GM18505 (cell line): ENCODE measurements at regions not wholly inside any gene's neighbourhood (a gene's known extent, or its start where the extent isn't known, plus 50 kb on each side); places are given as distances from the start of the nearest gene placed in this dataset.
A peak's percentile ranks its signal among the peaks of the same experiment; 100 is the strongest.

ENCODE experiments used
- ATAC-seq: cut with Tn5 transposase; IDR thresholded peaks from one replicate; pipeline ENCODE4 v1.9.1; 2021; ENCODE audit not compliant: unreplicated experiment
- POLR2A ChIP-seq: IDR thresholded peaks from 4 replicates; pipeline ENCODE4 v1.6.1; 2011; ENCODE audit warnings: borderline replicate concordance; ENCODE audit not compliant: insufficient read depth, insufficient read length; ENCODE audit errors: extremely low read depth

DNA sequence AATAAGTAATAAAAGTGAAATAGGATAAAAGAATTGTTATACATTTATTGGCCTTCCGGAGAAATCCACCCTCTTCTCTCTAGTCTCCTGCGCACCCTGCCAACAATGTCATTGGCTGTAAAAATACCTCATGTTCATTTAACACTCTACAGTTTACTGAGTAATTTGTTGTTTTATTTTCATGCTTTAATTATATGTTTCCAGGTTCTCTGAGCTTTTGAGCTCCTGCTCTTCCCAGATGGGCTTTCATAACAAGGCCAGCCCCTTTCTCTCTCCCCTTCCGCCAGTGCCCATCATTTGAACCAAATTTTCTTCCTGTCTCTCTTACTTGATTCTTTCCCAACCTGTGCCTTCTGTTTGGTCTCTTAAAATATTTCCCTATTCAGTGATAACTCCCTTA is 144.6 kb upstream of the PRSS1 start:
- ATAC-seq: no peak

DNA sequence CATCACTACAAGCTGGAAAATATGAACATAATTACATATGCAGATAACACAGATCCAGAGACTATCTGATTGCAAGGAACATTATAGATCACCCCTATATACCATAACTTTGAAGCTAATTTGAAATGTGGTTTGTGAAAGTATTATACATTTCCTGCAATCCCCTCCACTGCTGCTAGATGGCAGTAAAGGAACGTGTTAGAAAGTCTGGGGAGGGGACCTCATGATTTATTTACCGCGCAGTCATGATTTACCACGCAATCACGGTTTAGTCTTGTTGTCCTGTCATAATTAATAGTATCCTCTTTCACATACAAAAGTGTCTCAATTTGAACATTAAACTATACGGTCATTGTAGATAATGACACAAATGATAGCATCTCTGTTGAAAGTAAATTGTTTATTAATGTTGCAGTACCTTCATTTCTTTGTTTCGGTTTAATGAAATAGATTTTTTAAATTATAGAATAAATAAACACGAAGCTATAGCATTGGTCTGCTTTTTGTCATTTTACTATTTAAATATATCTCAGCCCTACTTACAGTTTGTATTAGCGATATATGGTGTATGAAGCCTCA is 145.3 kb upstream of the PRSS1 start:
- no peak for TF ChIP-seq POLR2A
- ATAC-seq: no peak

More for the DNA sequence above, 144.6 kb upstream of the PRSS1 start:
- no peak for TF ChIP-seq POLR2A

DNA sequence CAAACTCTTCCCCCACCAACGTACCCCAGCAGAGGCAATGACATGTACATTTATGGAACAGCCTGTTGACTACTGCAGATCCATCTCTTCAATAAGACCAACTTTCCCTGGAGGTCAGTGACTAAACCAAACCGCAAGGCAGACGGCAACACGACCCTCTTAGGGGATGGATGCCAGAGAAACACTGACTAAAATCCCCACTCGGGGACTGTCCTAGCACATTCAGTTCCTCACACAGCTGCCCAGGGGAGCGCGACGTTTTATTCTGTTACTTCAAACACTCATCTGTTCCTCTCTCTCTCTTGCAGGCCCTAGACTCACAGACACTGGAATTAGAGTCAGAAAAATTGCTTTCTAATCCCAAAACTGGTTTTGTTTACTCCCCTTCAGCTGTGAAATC is 146.5 kb upstream of the PRSS1 start:
- TF ChIP-seq POLR2A: no peak
- no peak for ATAC-seq

DNA sequence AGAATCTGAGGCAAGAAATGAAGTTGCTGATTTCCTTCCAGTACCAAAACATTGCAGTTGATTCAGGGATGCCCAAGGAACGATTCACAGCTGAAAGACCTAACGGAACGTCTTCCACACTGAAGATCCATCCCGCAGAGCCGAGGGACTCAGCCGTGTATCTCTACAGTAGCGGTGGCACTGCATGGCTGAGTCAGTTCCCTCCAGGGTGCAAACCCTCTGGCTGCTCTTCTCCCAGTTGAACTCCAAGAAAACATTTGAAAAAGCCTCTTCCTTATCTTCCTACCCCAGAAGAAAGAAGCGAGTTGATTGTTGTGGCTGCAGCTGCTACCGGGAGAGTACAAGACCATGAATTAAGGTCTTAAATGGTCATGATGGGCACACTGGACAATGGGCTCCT is 147.1 kb upstream of the PRSS1 start:
- no peak for ATAC-seq
- no peak for TF ChIP-seq POLR2A

DNA sequence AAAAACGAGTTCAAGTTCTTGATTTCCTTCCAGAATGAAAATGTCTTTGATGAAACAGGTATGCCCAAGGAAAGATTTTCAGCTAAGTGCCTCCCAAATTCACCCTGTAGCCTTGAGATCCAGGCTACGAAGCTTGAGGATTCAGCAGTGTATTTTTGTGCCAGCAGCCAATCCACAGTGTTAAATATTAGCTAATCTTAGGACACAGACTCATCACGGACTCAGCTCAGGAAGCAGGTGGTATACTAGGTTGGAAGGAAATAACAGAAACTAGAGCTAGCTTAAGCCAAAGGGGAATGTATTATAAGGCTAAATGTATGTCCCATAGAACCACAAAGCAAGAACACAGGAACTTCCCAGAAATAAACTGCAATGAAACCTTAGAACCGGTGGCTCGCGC is 151.0 kb upstream of the PRSS1 start:
- no peak for TF ChIP-seq POLR2A
- ATAC-seq: no peak

DNA sequence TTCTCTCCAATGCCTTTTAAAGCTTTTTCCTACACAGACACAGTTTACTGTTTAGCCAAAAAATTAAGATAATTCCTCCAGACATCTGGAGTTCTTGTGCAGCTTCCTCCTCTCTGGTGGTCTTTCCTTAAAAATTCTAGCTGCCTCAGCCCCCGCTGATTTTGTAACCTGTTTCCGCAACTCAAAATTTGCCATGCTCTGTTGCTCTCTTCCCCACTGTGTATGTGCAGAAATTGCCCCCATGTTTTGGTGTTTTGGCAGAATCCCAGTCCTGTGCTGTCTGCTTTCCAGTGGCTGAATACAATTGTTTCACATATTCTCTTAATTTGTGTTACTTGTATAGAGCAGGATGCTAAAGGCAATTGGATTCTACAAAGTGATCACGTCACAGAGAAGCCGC is 151.7 kb upstream of the PRSS1 start:
- ATAC-seq: no peak
- TF ChIP-seq POLR2A: no peak

DNA sequence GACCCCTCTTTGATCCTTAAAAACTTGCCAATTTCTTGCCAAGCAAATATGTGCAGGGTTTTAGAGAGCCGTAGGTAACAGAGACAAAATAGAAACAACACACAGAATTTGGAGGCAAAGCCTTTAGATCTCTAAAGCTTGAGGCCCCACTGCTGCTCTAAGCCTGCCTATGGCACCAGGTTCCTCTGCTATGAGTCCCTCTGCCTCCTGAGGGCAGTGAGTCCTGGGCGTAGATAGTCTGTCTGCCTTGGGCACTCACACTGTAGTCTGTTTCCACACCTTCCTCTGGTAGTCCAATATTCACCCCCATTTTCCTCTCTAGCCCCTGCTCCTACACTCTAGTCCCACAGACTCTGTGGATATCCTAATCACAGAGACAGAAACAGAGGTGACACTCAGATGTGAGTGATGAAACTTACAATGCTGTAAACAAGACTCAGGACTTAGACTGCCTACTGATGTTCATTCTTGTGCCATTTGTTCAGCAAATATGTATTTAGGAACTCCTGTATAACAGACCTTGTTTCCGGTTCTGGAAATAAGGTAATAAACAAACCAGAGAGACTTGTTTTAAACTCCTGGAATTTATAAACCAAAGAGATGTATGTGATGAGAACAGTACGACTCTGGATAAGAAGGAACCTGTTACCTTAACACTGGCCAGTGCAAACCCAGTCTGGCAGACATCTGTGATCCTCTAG is 153.3 kb upstream of the PRSS1 start:
- no peak for TF ChIP-seq POLR2A
- ATAC-seq: no peak

DNA sequence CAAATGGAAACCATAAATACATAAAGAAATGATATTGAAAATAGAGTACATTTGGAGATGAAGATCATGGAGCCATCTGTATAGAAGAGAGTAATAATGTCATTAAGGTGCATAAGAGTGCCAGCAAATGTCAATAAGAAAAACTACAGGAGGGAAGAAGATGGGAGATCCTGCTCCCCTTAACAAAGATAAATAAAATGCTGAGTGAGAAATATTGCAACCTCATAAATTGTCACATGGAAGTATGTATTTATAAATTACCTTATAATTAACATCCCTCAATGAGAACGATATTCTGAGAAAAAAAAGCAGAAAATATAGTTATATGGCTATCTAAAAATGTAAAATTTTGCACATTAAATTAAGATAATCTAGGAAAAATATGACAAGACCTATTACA is 155.2 kb upstream of the PRSS1 start:
- no peak for TF ChIP-seq POLR2A
- ATAC-seq: no peak

DNA sequence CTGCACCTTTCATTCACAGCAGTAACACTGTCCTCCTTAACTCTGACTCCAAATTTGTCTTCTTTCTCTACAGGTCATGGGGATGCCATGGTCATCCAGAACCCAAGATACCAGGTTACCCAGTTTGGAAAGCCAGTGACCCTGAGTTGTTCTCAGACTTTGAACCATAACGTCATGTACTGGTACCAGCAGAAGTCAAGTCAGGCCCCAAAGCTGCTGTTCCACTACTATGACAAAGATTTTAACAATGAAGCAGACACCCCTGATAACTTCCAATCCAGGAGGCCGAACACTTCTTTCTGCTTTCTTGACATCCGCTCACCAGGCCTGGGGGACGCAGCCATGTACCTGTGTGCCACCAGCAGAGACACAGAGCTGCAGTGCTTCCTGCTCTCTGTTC is 156.2 kb upstream of the PRSS1 start:
- TF ChIP-seq POLR2A: no peak
- no peak for ATAC-seq

DNA sequence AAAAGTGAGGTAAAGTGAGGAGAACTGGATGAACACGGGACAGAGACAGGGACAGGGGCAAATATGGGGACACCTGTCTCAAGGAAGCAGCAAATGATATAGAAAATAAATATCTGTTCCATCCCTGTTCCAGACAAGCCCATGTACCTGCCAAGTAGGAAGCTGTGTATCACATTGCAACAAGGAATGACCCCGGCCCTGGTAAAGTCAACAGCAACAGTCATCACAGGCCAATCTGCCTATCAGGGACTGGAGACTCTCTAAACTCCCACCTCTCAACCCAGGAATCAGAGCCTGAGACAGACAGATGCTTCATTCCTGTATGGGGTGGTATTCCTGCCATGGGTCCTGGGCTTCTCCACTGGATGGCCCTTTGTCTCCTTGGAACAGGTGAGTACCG is 156.6 kb upstream of the PRSS1 start:
- no peak for TF ChIP-seq POLR2A
- ATAC-seq: no peak

DNA sequence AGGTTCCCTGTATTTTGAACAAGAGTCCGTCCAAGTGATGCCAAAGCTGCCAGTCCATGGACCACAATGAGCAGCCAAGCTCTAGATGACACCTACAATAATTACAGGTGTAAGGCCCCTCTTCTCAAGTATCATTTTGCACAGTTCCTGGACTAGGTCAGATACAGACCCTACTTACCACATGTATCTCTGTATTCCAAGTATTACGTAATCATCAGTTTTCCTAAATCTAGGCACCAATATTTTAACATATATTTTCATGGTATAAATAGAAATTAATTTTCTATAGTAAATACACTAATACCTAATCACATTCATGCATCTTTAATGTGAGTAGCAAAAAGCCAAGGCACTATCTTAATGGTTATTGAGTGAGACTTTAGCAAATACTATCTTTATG is 157.0 kb upstream of the PRSS1 start:
- TF ChIP-seq POLR2A: no peak
- ATAC-seq: no peak

DNA sequence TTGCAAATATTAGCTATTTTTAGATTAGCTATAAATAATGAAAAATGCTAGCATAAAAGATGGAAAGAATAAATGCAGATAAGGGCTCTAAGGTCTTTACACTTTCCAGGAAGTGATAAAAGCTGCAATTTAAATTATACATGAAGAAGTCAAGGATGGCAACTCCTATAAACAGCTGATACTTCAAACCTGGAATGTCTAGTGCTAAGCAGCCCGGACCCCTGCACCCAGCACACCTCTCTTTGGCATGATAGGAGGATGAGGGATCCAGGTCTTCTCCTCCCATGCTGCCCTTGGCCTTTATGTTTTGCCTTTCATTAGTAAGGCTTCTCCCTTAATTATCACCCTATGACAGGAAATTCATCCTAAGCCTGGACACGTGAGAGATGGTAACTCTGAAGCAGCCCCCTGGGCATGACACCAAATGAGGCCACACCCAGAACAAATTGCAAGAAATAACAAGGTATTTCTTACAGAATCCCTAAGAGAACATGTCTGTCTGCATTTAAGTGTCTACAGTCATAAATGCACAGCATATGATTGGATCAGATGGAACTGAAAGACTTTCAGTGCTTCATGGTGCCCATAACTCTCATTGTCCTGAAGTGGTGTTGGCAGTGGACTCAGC is 158.3 kb upstream of the PRSS1 start:
- no peak for TF ChIP-seq POLR2A
- no peak for ATAC-seq

DNA sequence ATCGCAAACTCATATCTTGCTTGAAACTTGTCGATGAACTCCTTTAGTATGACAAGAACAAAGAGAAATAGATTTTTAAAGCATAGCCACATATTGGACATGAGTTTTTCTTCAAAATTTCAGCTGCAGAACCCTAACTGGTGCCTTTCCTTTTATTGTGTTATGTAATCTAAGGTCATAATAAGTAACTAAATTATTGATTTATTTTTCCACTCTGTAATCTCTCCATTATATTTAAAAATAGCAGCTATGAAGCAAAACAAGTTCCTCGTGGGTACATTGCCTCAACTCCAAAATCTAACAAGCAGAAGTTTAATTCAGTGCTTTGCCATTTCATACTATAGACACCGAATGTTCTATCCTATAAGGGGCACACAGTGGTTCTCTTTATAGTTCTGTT is 159.2 kb upstream of the PRSS1 start:
- no peak for TF ChIP-seq POLR2A

DNA sequence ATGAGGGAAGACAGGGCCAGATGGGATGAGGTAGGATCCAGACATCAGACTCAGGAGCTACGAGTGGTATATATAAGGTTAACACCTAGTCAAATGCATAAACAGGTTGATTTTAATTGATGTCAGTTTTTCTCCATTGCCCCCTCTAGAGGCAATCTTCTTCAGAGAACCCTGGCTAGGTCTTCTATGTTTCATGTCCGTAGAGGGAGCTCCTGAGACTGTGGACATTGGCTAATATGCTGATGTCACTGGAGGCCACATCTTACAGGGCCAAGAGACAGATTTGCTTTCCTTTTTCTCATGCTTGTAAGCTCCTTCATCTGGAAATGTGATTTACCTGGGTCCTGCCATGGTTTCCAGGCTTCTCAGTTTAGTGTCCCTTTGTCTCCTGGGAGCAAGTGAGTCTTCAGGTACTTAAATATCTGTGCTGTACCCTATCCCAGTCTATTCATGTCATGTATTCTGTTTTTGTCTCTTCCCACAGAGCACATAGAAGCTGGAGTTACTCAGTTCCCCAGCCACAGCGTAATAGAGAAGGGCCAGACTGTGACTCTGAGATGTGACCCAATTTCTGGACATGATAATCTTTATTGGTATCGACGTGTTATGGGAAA is 161.6 kb upstream of the PRSS1 start:
- peak; percentile 69 for ATAC-seq
- TF ChIP-seq POLR2A: no peak

More for the DNA sequence above, 159.2 kb upstream of the PRSS1 start:
- ATAC-seq: no peak
